GM19351 (cell line): ENCODE measurements at regions not wholly inside any gene's neighbourhood (a gene's known extent, or its start where the extent isn't known, plus 50 kb on each side); places are given as distances from the start of the nearest gene placed in this dataset.

Source experiments
- ATAC-seq: cut with Tn5 transposase; IDR thresholded peaks from one replicate; pipeline ENCODE4 v1.9.1; 2021; ENCODE audit warnings: mild to moderate bottlenecking, moderate library complexity; ENCODE audit not compliant: unreplicated experiment

DNA sequence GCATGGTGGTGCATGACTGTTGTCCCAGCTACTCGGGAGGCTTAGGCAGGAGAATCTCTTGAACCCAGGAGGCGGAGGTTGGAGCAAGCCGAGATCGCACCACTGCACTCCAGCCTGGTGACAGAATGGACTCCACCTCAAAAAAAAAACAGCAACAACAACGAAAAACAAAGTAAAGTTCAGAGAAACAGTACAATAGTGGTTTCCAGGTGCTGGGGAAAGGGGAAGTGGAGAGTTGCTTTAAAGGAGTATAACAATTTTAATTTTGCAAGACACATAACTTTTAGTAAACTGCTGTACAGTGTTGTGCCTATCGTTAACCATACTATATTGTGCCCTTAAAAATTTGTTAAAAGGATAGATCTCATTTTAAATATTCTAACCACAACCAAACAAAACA is 662.7 kb upstream of the POT1 start:
- no peak for ATAC-seq

DNA sequence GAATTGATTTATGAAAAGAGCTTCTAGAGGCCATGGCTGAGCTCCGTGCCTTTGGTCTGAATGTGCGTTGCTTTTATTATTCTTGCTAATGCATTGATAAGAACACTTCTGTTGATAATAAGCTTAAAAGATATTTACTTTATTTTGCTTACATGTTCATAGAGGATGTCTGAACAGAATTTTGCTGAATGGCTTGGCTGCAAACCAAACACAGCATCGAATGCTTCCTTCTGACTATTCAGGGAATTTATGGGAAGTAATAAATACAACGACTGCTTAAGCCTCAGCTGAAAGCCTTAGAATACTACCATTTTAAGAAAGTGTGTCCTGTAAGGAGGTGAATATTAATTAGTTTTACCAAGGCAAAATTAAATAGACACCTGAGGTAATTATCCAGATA is 643.5 kb upstream of the POT1 start:
- ATAC-seq = no peak

DNA sequence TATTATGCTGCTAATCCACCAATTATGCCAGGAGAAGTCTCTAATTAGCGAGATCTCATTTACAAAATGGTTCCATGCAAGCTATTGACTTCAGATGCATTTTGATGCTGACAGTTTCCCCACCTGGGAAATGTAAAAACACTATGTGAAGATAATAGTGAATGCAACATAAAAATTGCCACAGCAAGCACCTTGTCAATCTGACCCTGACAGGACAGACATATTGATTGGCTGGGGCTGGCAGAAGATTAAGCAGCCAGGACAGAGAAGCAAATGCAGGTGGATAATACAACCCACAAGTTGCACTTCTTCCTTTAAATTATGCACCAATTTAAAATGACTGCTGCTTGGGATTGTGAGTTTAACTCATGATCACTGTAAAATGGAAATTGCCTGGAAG is 642.8 kb upstream of the POT1 start:
- ATAC-seq = no peak

DNA sequence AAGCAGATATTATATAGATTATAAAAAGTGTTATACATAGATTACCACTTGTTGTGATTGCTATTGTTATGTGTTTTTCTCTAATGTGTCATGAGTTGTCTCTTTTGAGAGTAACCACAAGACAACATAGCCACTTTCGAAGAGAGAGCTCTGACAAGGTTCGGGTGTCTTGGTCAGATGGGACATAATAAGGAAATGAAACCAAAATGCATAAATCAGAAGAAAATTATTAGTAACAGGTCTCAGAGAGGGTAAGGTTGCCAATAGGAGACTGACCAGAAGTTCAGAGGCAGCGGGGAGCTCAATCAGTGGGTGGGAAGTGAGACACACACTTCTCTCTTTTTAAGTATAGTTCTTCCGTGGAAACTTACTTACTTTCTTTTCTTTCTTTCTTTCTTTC is 639.2 kb upstream of the POT1 start:
- peak; percentile 94 for ATAC-seq

- ATAC-seq = no peak
Measured at GRCh38 chr7:125567686-125568085, 638.1 kb upstream of the POT1 start.

GRCh38 chr7:125563964-125564529 is 634.4 kb upstream of the POT1 start:
- ATAC-seq = no peak

DNA sequence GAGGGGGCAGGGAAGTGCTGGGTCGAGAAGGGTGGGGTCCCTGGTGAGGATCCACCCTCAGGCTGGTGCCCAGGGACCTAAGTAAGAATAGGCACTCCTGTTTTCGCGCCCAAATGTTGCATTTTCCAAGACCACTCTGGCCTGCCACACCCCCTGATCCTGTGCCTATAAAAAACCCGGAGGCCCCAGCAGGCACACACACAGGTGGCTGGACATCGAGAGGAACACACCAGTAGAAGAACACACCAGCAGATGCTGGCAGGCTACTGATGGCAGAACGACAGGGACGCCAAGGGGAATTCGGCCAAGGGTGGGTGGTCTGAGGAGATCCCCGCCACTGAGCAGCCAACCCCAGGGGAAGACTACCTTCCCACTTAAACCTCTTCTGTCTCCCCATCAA is 633.9 kb upstream of the POT1 start:
- no peak for ATAC-seq

DNA sequence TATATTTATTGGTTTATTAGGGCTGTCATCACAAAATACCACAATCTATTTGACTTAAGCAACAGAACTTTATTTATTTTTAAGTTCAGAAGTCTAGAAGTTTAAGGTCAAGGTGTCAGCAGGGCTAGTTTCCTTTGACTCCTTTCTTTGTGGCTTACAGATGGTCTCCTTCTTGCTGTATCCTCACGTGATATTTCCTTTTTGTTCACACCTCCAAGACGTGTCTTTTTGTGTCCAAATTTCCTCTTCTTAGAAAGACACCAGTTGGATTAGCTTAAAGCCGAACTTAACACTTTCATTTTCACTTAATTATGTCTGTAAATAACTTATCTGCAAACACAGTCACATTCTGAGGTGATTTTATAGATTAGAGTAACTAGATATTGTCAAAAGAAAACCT is 631.4 kb upstream of the POT1 start:
- no peak for ATAC-seq

DNA sequence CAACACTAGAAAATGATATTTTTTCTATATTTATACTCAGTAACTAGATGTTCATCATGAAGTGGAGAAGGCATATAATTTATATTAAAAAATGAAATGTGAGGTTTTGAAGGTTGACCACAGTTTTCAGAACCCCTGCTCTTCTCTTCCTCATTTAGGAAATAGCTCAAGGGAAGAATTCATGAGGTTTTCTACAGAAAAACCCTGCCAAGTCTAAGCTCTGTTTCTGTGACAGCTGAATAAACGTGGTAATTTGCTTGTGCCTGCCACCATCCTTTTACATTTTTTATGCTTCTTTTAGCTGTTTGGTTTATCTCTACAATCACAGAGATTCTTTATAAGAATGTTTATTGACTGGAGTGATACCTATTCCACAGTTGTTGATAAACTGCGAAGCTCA is 630.3 kb upstream of the POT1 start:
- no peak for ATAC-seq

GRCh38 chr7:125555916-125556315 is 626.3 kb upstream of the POT1 start:
- ATAC-seq = no peak

GRCh38 chr7:125551008-125551407 is 621.4 kb upstream of the POT1 start:
- no peak for ATAC-seq

GRCh38 chr7:125547505-125547904 is 617.9 kb upstream of the POT1 start:
- ATAC-seq = no peak

DNA sequence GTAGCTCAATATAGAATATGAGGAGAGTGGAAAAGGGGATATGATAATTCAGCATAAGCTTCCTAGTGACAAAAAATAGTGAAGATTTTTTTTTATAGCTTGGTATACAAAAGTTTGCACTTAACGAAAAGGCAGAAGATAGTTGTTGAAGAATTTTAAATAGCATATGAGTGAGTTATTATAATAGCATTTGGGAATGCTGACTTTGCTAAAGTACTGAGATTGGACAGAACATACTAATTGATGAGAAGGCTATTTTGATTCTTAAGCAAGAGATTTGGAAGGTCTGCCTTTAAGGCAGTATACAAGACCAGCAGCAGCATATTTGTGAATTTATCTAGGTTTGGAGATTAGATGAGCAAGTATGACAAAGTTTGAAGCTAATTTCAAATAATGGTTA is 600.9 kb upstream of the POT1 start:
- no peak for ATAC-seq

DNA sequence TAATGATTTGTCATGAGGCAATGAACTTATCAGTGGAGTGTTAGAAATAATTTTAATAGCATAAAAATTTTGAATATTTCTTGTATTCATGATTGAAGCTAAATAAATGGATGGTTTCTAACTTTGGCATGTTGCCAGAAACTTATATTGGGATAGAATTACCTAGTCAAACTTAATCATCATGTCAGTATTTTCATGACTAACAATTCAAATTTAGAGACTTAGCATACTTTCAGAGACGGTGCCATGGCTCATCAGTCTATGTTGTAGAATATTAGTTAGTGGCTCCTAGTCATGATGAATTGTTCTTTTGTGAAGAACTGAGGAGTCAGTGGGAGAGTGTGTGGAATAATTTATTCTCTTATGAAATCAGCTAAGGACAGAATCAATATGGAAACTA is 599.6 kb upstream of the POT1 start:
- ATAC-seq = no peak

DNA sequence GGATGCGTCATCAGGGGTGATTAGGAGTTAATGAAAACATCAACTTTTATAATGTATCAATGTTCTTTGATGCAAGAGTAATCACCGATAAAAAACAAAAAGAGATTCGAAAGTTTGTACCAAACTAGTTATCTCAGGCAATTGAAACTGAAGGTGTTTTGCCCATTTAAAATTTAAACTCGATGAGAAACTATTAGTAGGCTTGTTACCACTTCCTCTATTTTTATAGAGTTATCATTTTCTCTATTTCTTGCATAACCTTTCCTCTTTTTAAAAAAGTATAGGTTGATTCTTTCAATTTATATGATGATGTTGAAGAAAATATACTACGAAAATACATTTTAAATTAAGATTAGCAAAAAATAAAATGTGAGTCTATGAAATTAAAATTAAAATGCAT is 597.3 kb upstream of the POT1 start:
- ATAC-seq = no peak

GRCh38 chr7:125526092-125526491 is 596.5 kb upstream of the POT1 start:
- ATAC-seq = no peak

GRCh38 chr7:125516194-125516593 is 586.6 kb upstream of the POT1 start:
- ATAC-seq = no peak

DNA sequence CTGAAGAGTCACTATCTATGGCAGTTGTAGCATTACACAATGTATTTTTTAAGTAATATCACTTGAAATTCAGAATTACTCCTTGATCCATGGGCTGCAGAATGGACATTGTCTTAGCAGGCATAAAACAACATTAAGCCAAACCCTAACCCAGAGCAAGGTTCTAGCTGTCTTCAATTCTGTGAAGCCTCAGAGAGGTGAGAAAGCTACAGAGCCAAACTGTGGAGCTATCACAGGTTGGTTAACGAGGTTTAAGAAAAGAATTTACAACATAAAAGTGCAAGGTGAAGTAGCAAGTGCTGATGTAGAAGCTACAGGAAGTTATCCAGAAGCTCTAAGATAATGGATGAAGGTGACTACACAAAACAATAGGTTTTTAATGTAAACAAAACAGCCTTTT is 582.7 kb upstream of the POT1 start:
- no peak for ATAC-seq

DNA sequence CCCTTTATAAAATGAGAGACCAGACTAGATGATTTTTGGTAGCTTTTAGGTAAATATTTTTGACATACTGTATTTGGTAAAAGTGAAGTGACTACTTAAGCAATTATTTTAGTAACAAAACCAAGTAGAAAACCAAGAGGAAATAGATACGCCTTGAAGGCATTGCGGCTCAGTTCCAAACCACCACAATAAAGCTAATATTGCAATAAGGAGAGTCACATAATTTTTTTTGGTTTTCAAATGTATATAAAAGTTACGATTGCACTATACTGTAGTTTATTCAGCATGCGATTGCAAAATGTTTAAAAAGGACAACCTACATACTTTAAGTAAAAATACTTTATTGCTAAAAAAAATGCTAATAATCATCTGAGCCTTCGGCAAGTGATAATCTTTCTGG is 581.7 kb upstream of the POT1 start:
- ATAC-seq = no peak

DNA sequence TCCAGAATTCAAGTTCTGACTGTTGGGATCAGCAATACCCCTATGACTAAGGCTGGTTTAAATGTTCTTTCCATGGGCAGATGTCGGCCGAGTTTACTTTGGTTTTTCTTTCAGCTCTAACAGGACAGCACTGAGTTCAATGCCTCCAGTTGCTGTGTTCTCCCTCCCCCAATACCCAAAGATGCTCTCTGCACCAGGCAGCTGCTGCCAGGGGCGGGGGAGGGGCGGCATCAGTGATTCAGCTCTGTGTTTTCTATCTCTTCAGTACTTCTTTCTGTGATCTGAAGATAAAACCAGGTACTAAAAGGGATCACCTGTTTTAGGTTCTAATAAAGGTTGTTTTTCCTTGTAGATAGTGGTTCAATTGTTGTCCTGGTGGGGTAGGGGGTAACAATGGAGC is 576.7 kb upstream of the POT1 start:
- ATAC-seq = no peak

- ATAC-seq = no peak
Measured at GRCh38 chr7:125504848-125505247, 575.2 kb upstream of the POT1 start.

GRCh38 chr7:125495997-125496396 is 566.4 kb upstream of the POT1 start:
- no peak for ATAC-seq

- no peak for ATAC-seq
Measured at GRCh38 chr7:125492521-125492920, 562.9 kb upstream of the POT1 start.

DNA sequence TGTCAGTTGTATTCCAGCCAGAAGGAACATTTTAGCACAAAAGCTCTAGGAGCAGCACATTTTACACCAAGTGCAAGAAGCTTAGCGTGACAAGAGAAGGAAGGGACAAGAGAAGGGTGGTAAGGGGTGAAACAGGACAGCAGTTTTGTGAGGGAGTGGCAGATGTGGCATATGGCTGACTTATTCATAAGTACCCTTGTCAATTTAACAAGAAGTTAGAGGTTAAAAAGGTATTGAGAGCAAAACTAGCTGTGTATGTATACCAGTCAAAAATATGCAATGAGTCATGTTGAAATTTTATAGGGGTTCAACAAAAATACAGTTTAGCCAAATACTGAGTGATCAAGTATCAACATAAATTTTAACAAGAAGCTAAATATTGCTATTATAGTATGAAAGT is 561.5 kb upstream of the POT1 start:
- ATAC-seq = no peak
